Smooth muscle cell (in vitro differentiated cells): ENCODE measurements at regions not wholly inside any gene's neighbourhood (a gene's known extent, or its start where the extent isn't known, plus 50 kb on each side); places are given as distances from the start of the nearest gene placed in this dataset.

ENCODE experiments used
- DNase-seq: peaks from one replicate; lab custom pipeline; 2025; ENCODE audit not compliant: unreplicated experiment; lab: John Stamatoyannopoulos, UW
- H2AFZ ChIP-seq: fragments of 200-600 bp; sonication (generic); 2 replicates; pipeline ENCODE4 v1.6.0; 2016; ENCODE audit warnings: antibody characterized with exemption, low read depth, mild to moderate bottlenecking
- H3F3A ChIP-seq: fragments of 200-600 bp; sonication (generic); 2 replicates; pipeline ENCODE4 v1.6.0; 2017; ENCODE audit warnings: antibody characterized with exemption, low read depth
- H3K27ac ChIP-seq: fragments of 200-600 bp; sonication (generic); 2 replicates; pipeline ENCODE4 v1.5.1; 2016; ENCODE audit warnings: low read depth, mild to moderate bottlenecking
- H3K27me3 ChIP-seq: fragments of 200-600 bp; sonication (generic); 2 replicates; pipeline ENCODE4 v1.6.1; 2016; ENCODE audit warnings: low read depth, mild to moderate bottlenecking
- H3K36me3 ChIP-seq: fragments of 200-600 bp; sonication (generic); 2 replicates; pipeline ENCODE4 v1.5.1; 2016; ENCODE audit warnings: low read depth
- H3K4me1 ChIP-seq: fragments of 200-600 bp; sonication (generic); 2 replicates; pipeline ENCODE4 v1.5.1; 2016; ENCODE audit warnings: low read depth
- H3K4me2 ChIP-seq: fragments of 200-600 bp; sonication (generic); 2 replicates; pipeline ENCODE4 v1.6.0; 2016; ENCODE audit warnings: mild to moderate bottlenecking
- H3K4me3 ChIP-seq: fragments of 200-600 bp; sonication (generic); 2 replicates; pipeline ENCODE4 v1.5.1; 2016; ENCODE audit warnings: mild to moderate bottlenecking
- H3K79me2 ChIP-seq: fragments of 200-600 bp; sonication (generic); 2 replicates; pipeline ENCODE4 v1.6.0; 2016; ENCODE audit warnings: low read depth, mild to moderate bottlenecking
- H3K9ac ChIP-seq: fragments of 200-600 bp; sonication (generic); 2 replicates; pipeline ENCODE4 v1.6.0; 2016; ENCODE audit warnings: low read depth
- H3K9me3 ChIP-seq: fragments of 200-600 bp; sonication (generic); replicated peaks from 2 replicates; pipeline ENCODE4 v1.5.1; 2016; ENCODE audit warnings: low read depth
- H4K20me1 ChIP-seq: fragments of 200-600 bp; sonication (generic); 2 replicates; pipeline ENCODE4 v1.6.0; 2016; ENCODE audit warnings: low read depth
- CTCF ChIP-seq: fragments of 200-600 bp; sonication (generic); IDR thresholded peaks from 2 replicates; pipeline ENCODE4 v1.5.1; 2017; ENCODE audit warnings: borderline replicate concordance, mild to moderate bottlenecking, antibody characterized with exemption; ENCODE audit not compliant: insufficient read depth, poor library complexity, severe bottlenecking
- WGBS: methylation state at CpG from one replicate; pipeline ENCODE4 v1.1.7; 2016; ENCODE audit warnings: low lambda C conversion rate; 5-methylcytosine and 5-hydroxymethylcytosine counted together

GRCh38 chr5:20129501-20129900 is 141.5 kb upstream of the CDH18 start:
- H3K9ac ChIP-seq, result no peak overlapping the region
- H3K4me2 ChIP-seq, result no peak overlapping the region
- WGBS, result 67% methylated on average over 3 of the region's 3 CpGs
- H2AFZ ChIP-seq, result no peak overlapping the region
- no peaks in the 10 kb centered on the region for H3K36me3 ChIP-seq
- H3K4me3 ChIP-seq, result no peak overlapping the region
- H3K27ac ChIP-seq, result no peak overlapping the region
- no peaks in the 10 kb centered on the region for H3K27me3 ChIP-seq
- H4K20me1 ChIP-seq, result no peaks in the 10 kb centered on the region
- TF ChIP-seq CTCF, result no peak
- H3K9me3 ChIP-seq, result no peaks in the 10 kb centered on the region
- H3K4me1 ChIP-seq, result no peaks in the 10 kb centered on the region
- no peaks in the 10 kb centered on the region for H3K79me2 ChIP-seq
- DNase-seq, result no peak
- H3F3A ChIP-seq, result no peaks in the 10 kb centered on the region

GRCh38 chr5:20128343-20128742 is 140.3 kb upstream of the CDH18 start:
- Histone ChIP-seq H3F3A (no peaks in the 10 kb centered on the region), H3K4me1 (no peaks in the 10 kb centered on the region), H3K9me3 (no peaks in the 10 kb centered on the region), H3K4me2 (no peak overlapping the region), H2AFZ (no peak overlapping the region), H4K20me1 (no peaks in the 10 kb centered on the region), H3K9ac (no peak overlapping the region), H3K4me3 (no peak overlapping the region), H3K36me3 (no peaks in the 10 kb centered on the region), H3K79me2 (no peaks in the 10 kb centered on the region), H3K27ac (no peak overlapping the region), H3K27me3 (no peaks in the 10 kb centered on the region)
- TF ChIP-seq CTCF, result no peak
- no peak for DNase-seq
- WGBS, result 87% methylated on average over 1 of the region's 1 CpG

GRCh38 chr5:20114526-20114925 is 126.5 kb upstream of the CDH18 start:
- DNase-seq, result no peak
- H3K27me3 ChIP-seq, result no peaks in the 10 kb centered on the region
- TF ChIP-seq CTCF, result no peak
- no peaks in the 10 kb centered on the region for H3K36me3 ChIP-seq
- H2AFZ ChIP-seq, result no peak overlapping the region
- WGBS, result 76% methylated on average over 1 of the region's 1 CpG
- H3F3A ChIP-seq, result no peaks in the 10 kb centered on the region
- no peaks in the 10 kb centered on the region for H3K79me2 ChIP-seq
- H3K27ac ChIP-seq, result no peak overlapping the region
- no peak overlapping the region for H3K4me2 ChIP-seq
- no peak overlapping the region for H3K4me3 ChIP-seq
- H3K9me3 ChIP-seq, result no peaks in the 10 kb centered on the region
- peaks cover 3% of the 10 kb centered on the region for H3K4me1 ChIP-seq
- H3K9ac ChIP-seq, result no peak overlapping the region
- no peaks in the 10 kb centered on the region for H4K20me1 ChIP-seq

- H3K4me1 ChIP-seq, result peaks cover 7% of the 10 kb centered on the region
- DNase-seq, result no peak
- no peak overlapping the region for H3K27ac ChIP-seq
- H3F3A ChIP-seq, result no peaks in the 10 kb centered on the region
- H2AFZ ChIP-seq, result no peak overlapping the region
- H3K9me3 ChIP-seq, result no peaks in the 10 kb centered on the region
- no peaks in the 10 kb centered on the region for H3K27me3 ChIP-seq
- no peak for TF ChIP-seq CTCF
- no peaks in the 10 kb centered on the region for H4K20me1 ChIP-seq
- no peaks in the 10 kb centered on the region for H3K79me2 ChIP-seq
- no peak overlapping the region for H3K4me2 ChIP-seq
- WGBS, result 98% methylated on average over 4 of the region's 4 CpGs
- no peak overlapping the region for H3K9ac ChIP-seq
- H3K4me3 ChIP-seq, result no peak overlapping the region
- no peaks in the 10 kb centered on the region for H3K36me3 ChIP-seq
These were observed 125.9 kb upstream of the CDH18 start for GRCh38 chr5:20113931-20114330.
